Trophoblast cell (in vitro differentiated cells and primary cell): ENCODE measurements at regions not wholly inside any gene's neighbourhood (a gene's known extent, or its start where the extent isn't known, plus 50 kb on each side); places are given as distances from the start of the nearest gene placed in this dataset.
"Not testable (repeated sequence)": the region's sequence is repeated elsewhere in the genome, so short reads cannot be mapped to it uniquely, and the experiment has no call there.

Source experiments
- DNase-seq, 2 donors: peaks; one replicate each; pipeline ENCODE4 v3.0.0-alpha.2; 2016
- H2AFZ ChIP-seq: 2 replicates; pipeline ENCODE4 v1.6.1; 2013; ENCODE audit warnings: low read length, moderate library complexity, mild to moderate bottlenecking; ENCODE audit not compliant: insufficient read depth, poor library complexity
- H2AK5ac ChIP-seq: 2 replicates; pipeline ENCODE4 v1.6.1; 2013; ENCODE audit warnings: mild to moderate bottlenecking, low read length
- H2BK120ac ChIP-seq: 2 replicates; pipeline ENCODE4 v1.6.1; 2013; ENCODE audit warnings: low read length, mild to moderate bottlenecking, moderate library complexity; ENCODE audit not compliant: insufficient read depth, poor library complexity
- H2BK12ac ChIP-seq: 2 replicates; pipeline ENCODE4 v1.6.1; 2013; ENCODE audit warnings: mild to moderate bottlenecking, low read length, moderate library complexity
- H2BK5ac ChIP-seq: 2 replicates; pipeline ENCODE4 v1.6.1; 2013; ENCODE audit warnings: low read length, low read depth, moderate library complexity, mild to moderate bottlenecking; ENCODE audit not compliant: poor library complexity
- H3K14ac ChIP-seq: 2 replicates; pipeline ENCODE4 v1.6.1; 2013; ENCODE audit warnings: mild to moderate bottlenecking, low read length
- H3K18ac ChIP-seq: 2 replicates; pipeline ENCODE4 v1.6.1; 2013; ENCODE audit warnings: mild to moderate bottlenecking, low read length
- H3K23ac ChIP-seq: 2 replicates; pipeline ENCODE4 v1.6.1; 2013; ENCODE audit warnings: low read length
- H3K27ac ChIP-seq: 2 replicates; pipeline ENCODE4 v1.5.1; 2013; ENCODE audit warnings: low read depth, mild to moderate bottlenecking, inconsistent platforms, low read length, moderate library complexity
- H3K27me3 ChIP-seq: 2 replicates; pipeline ENCODE4 v1.6.1; 2013; ENCODE audit warnings: inconsistent platforms, mild to moderate bottlenecking, low read length, moderate library complexity; ENCODE audit not compliant: insufficient read depth
- H3K36me3 ChIP-seq, 2 experiments: 1 replicate in 1 of 2; 2 replicates in 1 of 2; pipeline ENCODE4 v1.6.1; 2013; ENCODE audit warnings: low read length in 2 of 2, mild to moderate bottlenecking in 2 of 2, moderate library complexity in 1 of 2; ENCODE audit not compliant: insufficient read depth in 2 of 2, control insufficient read depth in 1 of 2
- H3K4ac ChIP-seq: 2 replicates; pipeline ENCODE4 v1.6.1; 2013; ENCODE audit warnings: low read depth, mild to moderate bottlenecking, low read length, moderate library complexity
- H3K4me1 ChIP-seq, 2 experiments: 1 replicate in 1 of 2; 2 replicates in 1 of 2; pipeline ENCODE4 v1.6.1; 2013; ENCODE audit warnings: low read length in 2 of 2, mild to moderate bottlenecking in 2 of 2, moderate library complexity in 1 of 2; ENCODE audit not compliant: insufficient read depth in 2 of 2, control insufficient read depth in 1 of 2
- H3K4me2 ChIP-seq: 2 replicates; pipeline ENCODE4 v1.6.1; 2013; ENCODE audit warnings: inconsistent platforms, mild to moderate bottlenecking, low read length, moderate library complexity
- H3K4me3 ChIP-seq: 2 replicates; pipeline ENCODE4 v1.5.1; 2013; ENCODE audit warnings: mild to moderate bottlenecking, low read depth, low read length, inconsistent platforms
- H3K79me1 ChIP-seq: one replicate; pipeline ENCODE4 v1.6.1; 2013; ENCODE audit warnings: low read length
- H3K79me2 ChIP-seq: 2 replicates; pipeline ENCODE4 v1.6.1; 2013; ENCODE audit warnings: low read length, mild to moderate bottlenecking; ENCODE audit not compliant: control insufficient read depth, insufficient read depth, poor library complexity
- H3K9ac ChIP-seq: 2 replicates; pipeline ENCODE4 v1.6.1; 2013; ENCODE audit warnings: mild to moderate bottlenecking, low read length
- H3K9me3 ChIP-seq: 2 replicates; pipeline ENCODE4 v1.6.1; 2013; ENCODE audit warnings: low read depth, mild to moderate bottlenecking, control low read depth, inconsistent platforms, low read length; ENCODE audit not compliant: insufficient read depth
- H4K12ac ChIP-seq: 2 replicates; pipeline ENCODE4 v1.6.1; 2013; ENCODE audit warnings: low read depth, mild to moderate bottlenecking, low read length, moderate library complexity
- H4K8ac ChIP-seq: 2 replicates; pipeline ENCODE4 v1.6.1; 2013; ENCODE audit warnings: low read depth, mild to moderate bottlenecking, low read length, moderate library complexity
- H4K91ac ChIP-seq: one replicate; pipeline ENCODE4 v1.6.1; 2013; ENCODE audit warnings: low read depth, mild to moderate bottlenecking, low read length, moderate library complexity
- WGBS: extraction: QIAGEN DNeasy Blood & Tissue Kit; methylation state at CpG from one replicate; pipeline ENCODE4 v1.1.7; 2013; ENCODE audit warnings: missing lambda C conversion rate; ENCODE audit not compliant: insufficient read length, insufficient coverage; ENCODE audit errors: extremely low coverage; 5-methylcytosine and 5-hydroxymethylcytosine counted together

DNA sequence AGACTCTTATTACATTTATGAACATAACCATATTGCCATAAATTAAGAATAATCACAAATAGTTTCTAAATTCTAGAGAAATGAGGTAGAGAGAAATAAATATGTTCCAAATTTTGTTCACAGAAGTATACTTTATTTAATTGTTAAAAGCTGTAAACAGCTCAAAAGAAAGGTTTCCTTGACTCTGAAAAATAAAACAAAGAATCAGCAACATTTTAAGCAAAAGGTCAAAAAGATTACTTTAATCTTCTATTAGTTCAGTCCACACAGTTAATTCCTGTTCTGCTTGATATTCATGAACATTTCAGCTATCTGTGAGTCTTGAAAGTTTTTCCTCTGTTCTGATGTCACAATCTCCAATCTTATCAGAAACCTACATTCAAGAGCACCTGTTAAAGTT is 197.9 kb downstream of the GJA1 start:
- Histone ChIP-seq H3K27me3 (no peaks in the 10 kb centered on the region), H3K4me1 (no peaks in the 10 kb centered on the region), H3K23ac (no peak overlapping the region), H3K79me1 (no peaks in the 10 kb centered on the region), H4K8ac (no peak overlapping the region), H2BK12ac (no peak overlapping the region), H3K4ac (no peak overlapping the region), H3K27ac (no peak overlapping the region), H2BK5ac (no peak overlapping the region), H4K12ac (no peak overlapping the region), H3K4me2 (no peak overlapping the region), H3K9ac (no peak overlapping the region), H3K36me3 (peaks cover 0 to 2% of the 10 kb centered on the region in 2 experiments), H2AFZ (no peak overlapping the region), H3K79me2 (no peaks in the 10 kb centered on the region), H3K18ac (no peak overlapping the region), H3K14ac (no peak overlapping the region), H3K4me3 (no peak overlapping the region), H2AK5ac (no peak overlapping the region), H4K91ac (no peak overlapping the region), H2BK120ac (no peak overlapping the region), H3K9me3 (no peaks in the 10 kb centered on the region)
- no peak for DNase-seq

GRCh38 chr6:121634586-121634985 is 199.1 kb downstream of the GJA1 start:
- not testable (repeated sequence) for H3K4me1 ChIP-seq, H3K23ac ChIP-seq, H3K9me3 ChIP-seq, H2BK120ac ChIP-seq, H2AFZ ChIP-seq, H4K12ac ChIP-seq, H3K14ac ChIP-seq, H3K4me3 ChIP-seq, H3K79me1 ChIP-seq, H3K18ac ChIP-seq, H4K91ac ChIP-seq, H2BK12ac ChIP-seq, H3K79me2 ChIP-seq, H2BK5ac ChIP-seq, H3K9ac ChIP-seq, H2AK5ac ChIP-seq, H3K36me3 ChIP-seq, H3K27ac ChIP-seq, H4K8ac ChIP-seq, H3K4ac ChIP-seq, H3K4me2 ChIP-seq, H3K27me3 ChIP-seq
- no CpG with 5 or more reads among the region's 2 CpGs for WGBS
- DNase-seq = peak; percentile 87 to 97

DNA sequence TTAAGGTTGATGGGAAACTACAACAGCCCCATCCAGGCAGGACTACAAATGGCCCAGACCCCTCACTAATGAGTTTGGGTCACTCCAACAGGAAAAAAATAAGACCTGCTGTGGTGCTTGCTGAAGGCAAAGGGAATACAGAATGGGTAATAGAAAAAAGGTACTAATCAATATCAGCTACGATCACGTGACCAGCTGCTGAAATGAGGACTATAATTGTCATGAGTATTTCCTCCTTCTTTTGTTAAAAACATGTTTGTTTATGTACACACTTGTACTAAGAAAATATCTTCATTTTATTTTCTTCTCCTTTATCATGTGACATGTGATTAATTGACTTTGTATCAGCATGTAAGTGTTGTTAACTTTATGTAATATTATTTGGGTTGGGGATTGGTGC is 199.9 kb downstream of the GJA1 start:
- H4K91ac ChIP-seq = no peak overlapping the region
- no peak overlapping the region for H3K23ac ChIP-seq
- H3K36me3 ChIP-seq = peaks cover 0 to 2% of the 10 kb centered on the region in 2 experiments
- no peak overlapping the region for H3K9ac ChIP-seq
- H2BK120ac ChIP-seq = no peak overlapping the region
- no peak overlapping the region for H3K4ac ChIP-seq
- no peak for DNase-seq
- H3K9me3 ChIP-seq = no peaks in the 10 kb centered on the region
- no peaks in the 10 kb centered on the region for H3K27me3 ChIP-seq
- no peak overlapping the region for H2AFZ ChIP-seq
- WGBS = no CpG with 5 or more reads among the region's 2 CpGs
- no peak overlapping the region for H2BK5ac ChIP-seq
- H4K8ac ChIP-seq = no peak overlapping the region
- H4K12ac ChIP-seq = no peak overlapping the region
- H2AK5ac ChIP-seq = no peak overlapping the region
- H3K4me2 ChIP-seq = no peak overlapping the region
- H2BK12ac ChIP-seq = no peak overlapping the region
- no peaks in the 10 kb centered on the region for H3K4me1 ChIP-seq
- H3K18ac ChIP-seq = no peak overlapping the region
- no peak overlapping the region for H3K27ac ChIP-seq
- H3K79me2 ChIP-seq = no peaks in the 10 kb centered on the region
- no peaks in the 10 kb centered on the region for H3K79me1 ChIP-seq
- no peak overlapping the region for H3K14ac ChIP-seq
- no peak overlapping the region for H3K4me3 ChIP-seq

- not testable (repeated sequence) for H2BK120ac ChIP-seq, H3K4me1 ChIP-seq, H3K4me2 ChIP-seq, H3K9me3 ChIP-seq, H3K79me2 ChIP-seq, H4K91ac ChIP-seq, H2BK5ac ChIP-seq, H2BK12ac ChIP-seq, H3K9ac ChIP-seq, H2AFZ ChIP-seq, H3K18ac ChIP-seq, DNase-seq, H3K4me3 ChIP-seq, H3K4ac ChIP-seq, H3K27me3 ChIP-seq, H3K36me3 ChIP-seq, H4K12ac ChIP-seq, H4K8ac ChIP-seq, H2AK5ac ChIP-seq, H3K14ac ChIP-seq, H3K27ac ChIP-seq, H3K79me1 ChIP-seq, H3K23ac ChIP-seq
- no CpG with 5 or more reads among the region's 2 CpGs for whole genome bisulfite sequencing
These were observed 200.8 kb downstream of the GJA1 start for GRCh38 chr6:121636217-121636616.
